HUES6 (cell line): ENCODE measurements at regions not wholly inside any gene's neighbourhood (a gene's known extent, or its start where the extent isn't known, plus 50 kb on each side); places are given as distances from the start of the nearest gene placed in this dataset.
"Not testable (repeated sequence)": the region's sequence is repeated elsewhere in the genome, so short reads cannot be mapped to it uniquely, and the experiment has no call there.

Source experiments
- H3K27ac ChIP-seq: 2 replicates; pipeline ENCODE4 v1.7.0; 2013; ENCODE audit warnings: low read depth, mild to moderate bottlenecking, low read length, inconsistent platforms
- H3K27me3 ChIP-seq: 2 replicates; pipeline ENCODE4 v1.6.1; 2013; ENCODE audit warnings: low read length; ENCODE audit not compliant: control insufficient read depth, insufficient read depth
- H3K36me3 ChIP-seq: 2 replicates; pipeline ENCODE4 v1.6.1; 2013; ENCODE audit warnings: low read length; ENCODE audit not compliant: control insufficient read depth, insufficient read depth
- H3K4me1 ChIP-seq: 2 replicates; pipeline ENCODE4 v1.6.1; 2013; ENCODE audit warnings: low read length; ENCODE audit not compliant: control insufficient read depth, insufficient read depth
- H3K4me3 ChIP-seq: 2 replicates; pipeline ENCODE4 v1.5.1; 2013; ENCODE audit warnings: low read depth, low read length
- H3K9ac ChIP-seq: one replicate; pipeline ENCODE4 v1.6.1; 2013; ENCODE audit warnings: mild to moderate bottlenecking, low read length
- H3K9me3 ChIP-seq: 2 replicates; pipeline ENCODE4 v1.6.1; 2013; ENCODE audit warnings: low read depth, low read length; ENCODE audit not compliant: control insufficient read depth, insufficient read depth

DNA sequence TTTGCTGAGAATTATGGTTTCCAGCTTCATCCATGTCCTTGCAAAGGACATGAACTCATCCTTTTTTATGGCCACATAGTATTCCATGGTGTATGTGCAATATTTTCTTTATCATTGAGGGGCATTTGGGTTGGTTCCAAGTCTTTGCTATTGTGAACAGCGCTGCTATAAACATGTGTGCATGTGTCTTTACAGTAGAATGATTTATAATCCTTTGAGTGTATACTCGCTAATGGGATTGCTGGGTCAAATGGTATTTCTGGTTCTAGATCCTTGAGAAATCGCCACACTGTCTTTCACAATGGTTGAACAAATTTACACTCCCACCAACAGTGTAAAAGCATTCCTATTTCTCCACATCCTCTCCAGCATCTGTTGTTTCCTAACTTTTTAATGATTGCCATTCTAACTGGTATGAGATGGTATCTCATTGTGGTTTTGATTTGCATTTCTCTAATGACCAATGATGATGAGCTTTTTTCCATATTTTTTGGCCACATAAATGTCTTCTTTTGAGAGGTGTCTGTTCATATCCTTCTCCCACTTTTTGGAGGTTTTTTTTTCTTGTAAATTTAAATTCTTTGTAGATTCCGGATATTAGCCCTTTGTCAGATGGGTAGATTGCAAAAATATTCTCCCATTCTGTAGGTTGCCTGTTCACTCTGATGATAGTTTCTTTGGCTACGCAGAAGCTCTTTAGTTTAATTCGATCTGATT lies 180.1 kb downstream of the PLPPR4 start:
- not testable (repeated sequence) for H3K9ac ChIP-seq, H3K27me3 ChIP-seq, H3K9me3 ChIP-seq, H3K36me3 ChIP-seq, H3K27ac ChIP-seq, H3K4me3 ChIP-seq, H3K4me1 ChIP-seq

DNA sequence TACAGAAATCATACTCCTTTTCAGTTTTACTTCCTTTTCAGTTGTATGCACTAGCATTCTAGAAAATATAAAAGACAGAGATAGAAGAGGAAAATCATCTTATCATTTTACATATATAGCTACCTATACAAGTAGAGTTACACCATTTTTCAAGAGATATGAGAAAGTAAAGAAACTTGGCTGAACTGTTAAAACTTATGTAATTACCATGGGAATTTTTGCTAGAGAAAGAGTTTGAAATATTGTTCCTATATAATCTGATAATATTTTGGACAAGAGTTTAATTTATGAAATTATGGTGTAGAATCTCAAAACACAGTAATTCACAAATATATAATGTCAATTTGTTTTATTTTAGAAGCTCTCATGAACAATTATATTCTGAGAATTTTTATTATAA lies 180.8 kb downstream of the PLPPR4 start:
- Histone ChIP-seq H3K27ac (no peak overlapping the region), H3K4me1 (no peaks in the 10 kb centered on the region)

DNA sequence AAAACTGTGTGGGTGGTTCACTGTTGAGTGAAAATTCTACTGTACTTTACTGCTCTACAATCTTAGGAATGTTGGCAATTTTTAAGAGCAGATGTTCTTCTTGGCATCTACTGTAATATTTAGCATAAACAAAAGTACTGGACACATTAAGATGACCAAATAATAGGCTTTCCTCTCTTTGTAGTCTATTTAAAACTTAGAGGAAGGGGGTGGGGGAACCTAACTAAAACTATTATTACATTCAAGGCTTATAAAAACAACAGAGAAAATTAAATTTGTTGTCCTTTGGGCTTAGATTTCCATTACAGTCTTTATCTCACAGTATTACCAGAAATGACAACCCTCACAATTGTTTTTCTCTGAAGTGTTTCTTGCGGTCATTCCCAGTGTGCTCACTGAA lies 181.2 kb downstream of the PLPPR4 start:
- H3K27me3 ChIP-seq = no peaks in the 10 kb centered on the region
- no peak overlapping the region for H3K27ac ChIP-seq
- no peaks in the 10 kb centered on the region for H3K36me3 ChIP-seq
- no peaks in the 10 kb centered on the region for H3K9me3 ChIP-seq
- no peak overlapping the region for H3K9ac ChIP-seq
- no peak overlapping the region for H3K4me3 ChIP-seq
- no peaks in the 10 kb centered on the region for H3K4me1 ChIP-seq

More for the DNA sequence above, 180.8 kb downstream of the PLPPR4 start:
- Histone ChIP-seq H3K9ac (no peak overlapping the region), H3K36me3 (no peaks in the 10 kb centered on the region), H3K27me3 (no peaks in the 10 kb centered on the region), H3K4me3 (no peak overlapping the region), H3K9me3 (no peaks in the 10 kb centered on the region)

DNA sequence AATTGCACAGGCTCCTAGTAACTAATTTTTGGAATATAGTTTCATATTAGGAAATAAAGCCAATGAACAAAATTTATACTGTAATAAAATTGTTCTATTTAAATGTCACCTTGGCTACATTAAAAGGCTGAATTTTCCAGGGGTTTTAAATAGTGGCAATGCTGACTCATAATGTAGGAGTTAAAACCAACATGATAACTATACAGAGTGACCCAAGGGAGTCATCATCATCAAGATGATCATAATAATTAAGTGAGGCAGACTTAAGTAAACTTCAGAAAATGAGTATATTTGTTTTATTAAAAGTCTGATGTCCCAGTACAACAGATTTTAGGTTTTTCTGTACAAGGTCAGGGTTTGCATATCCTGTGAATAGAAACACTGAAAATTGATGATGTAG lies 183.4 kb downstream of the PLPPR4 start:
- no peak overlapping the region for H3K27ac ChIP-seq
- no peak overlapping the region for H3K4me3 ChIP-seq
- H3K36me3 ChIP-seq = no peaks in the 10 kb centered on the region
- H3K27me3 ChIP-seq = no peaks in the 10 kb centered on the region
- no peaks in the 10 kb centered on the region for H3K9me3 ChIP-seq
- H3K9ac ChIP-seq = no peak overlapping the region
- H3K4me1 ChIP-seq = no peaks in the 10 kb centered on the region

DNA sequence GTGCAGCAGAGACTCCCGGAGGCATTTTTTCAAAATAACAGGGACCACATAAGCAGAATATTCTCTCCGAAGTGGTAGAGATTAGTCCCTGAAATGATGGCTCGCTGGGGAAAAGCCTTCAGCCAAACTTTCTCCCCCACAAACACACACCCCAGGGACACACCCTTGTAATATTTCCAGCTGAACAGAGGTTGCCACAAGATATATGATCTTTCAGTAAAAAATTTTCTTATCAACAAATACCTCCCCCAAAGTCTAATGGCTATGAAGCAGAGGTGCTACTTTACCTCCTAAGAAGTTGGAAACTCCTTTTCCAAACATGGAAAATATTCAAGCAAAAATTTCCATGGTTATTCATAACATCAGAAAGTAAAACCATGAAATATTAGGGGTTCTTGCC lies 190.2 kb upstream of the PALMD start:
- no peak overlapping the region for H3K27ac ChIP-seq
- H3K27me3 ChIP-seq = no peaks in the 10 kb centered on the region
- H3K9me3 ChIP-seq = no peaks in the 10 kb centered on the region
- no peak overlapping the region for H3K9ac ChIP-seq
- H3K4me1 ChIP-seq = no peaks in the 10 kb centered on the region
- H3K36me3 ChIP-seq = no peaks in the 10 kb centered on the region
- H3K4me3 ChIP-seq = no peak overlapping the region

DNA sequence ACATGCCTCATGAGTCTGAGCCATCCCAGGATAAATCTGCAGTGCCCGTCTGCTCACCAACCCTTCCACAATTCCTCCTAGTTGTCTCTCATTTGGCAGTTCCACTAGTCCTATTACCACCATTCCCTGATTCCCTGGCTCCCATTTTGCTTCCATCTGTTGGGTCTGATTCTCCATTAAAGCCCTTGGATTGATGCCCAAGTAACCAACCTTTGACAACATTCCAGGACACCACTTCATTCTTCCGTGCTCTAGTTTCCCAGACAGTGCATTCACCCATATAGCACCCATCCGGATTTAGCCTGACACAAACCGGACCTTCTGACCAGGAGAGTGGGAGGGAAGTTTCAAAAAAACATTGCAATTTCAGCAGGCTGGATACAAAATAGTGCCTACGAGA lies 189.4 kb upstream of the PALMD start:
- Histone ChIP-seq H3K27ac (no peak overlapping the region), H3K27me3 (no peaks in the 10 kb centered on the region), H3K4me1 (no peaks in the 10 kb centered on the region), H3K4me3 (no peak overlapping the region), H3K9me3 (no peaks in the 10 kb centered on the region), H3K9ac (no peak overlapping the region), H3K36me3 (no peaks in the 10 kb centered on the region)

DNA sequence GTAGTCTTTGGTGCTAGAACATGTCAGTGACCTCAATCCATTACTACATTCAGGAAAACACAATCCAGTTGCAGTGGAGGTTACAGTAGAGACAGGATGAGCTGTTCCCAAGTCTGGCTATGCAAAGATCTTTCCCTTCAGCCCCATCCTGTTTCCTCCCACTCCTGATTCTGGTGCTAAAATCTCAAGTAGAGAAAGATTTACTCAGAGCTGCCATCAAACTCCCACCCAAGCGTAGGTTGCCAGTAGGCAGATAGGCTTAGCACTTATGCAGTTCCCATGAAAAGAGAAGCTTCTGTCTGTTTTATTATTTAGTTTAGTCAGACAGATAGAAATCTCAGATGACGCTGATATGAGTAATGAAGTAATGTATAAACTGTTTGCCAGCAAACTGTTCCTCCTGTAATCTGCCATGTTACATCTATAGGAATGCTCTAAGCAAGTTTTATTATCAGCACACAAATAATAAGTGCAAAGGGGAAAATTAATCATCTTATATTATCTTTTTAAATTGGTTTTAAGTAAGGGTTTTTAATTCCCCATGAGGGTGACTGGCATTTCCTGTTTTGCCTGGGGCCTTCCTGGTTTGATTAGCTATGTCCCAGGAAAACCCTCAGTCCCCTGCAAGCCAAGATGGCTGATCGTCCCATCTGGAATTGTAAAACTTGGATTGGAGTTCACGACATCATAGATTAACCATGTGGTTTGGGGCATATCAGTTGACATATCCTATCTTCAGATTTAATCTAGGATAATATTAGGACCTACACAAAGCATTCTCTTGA lies 188.3 kb upstream of the PALMD start:
- H3K4me3 ChIP-seq = no peak overlapping the region
- no peaks in the 10 kb centered on the region for H3K9me3 ChIP-seq
- no peaks in the 10 kb centered on the region for H3K36me3 ChIP-seq
- no peaks in the 10 kb centered on the region for H3K27me3 ChIP-seq
- H3K27ac ChIP-seq = no peak overlapping the region
- no peak overlapping the region for H3K9ac ChIP-seq
- H3K4me1 ChIP-seq = no peaks in the 10 kb centered on the region

DNA sequence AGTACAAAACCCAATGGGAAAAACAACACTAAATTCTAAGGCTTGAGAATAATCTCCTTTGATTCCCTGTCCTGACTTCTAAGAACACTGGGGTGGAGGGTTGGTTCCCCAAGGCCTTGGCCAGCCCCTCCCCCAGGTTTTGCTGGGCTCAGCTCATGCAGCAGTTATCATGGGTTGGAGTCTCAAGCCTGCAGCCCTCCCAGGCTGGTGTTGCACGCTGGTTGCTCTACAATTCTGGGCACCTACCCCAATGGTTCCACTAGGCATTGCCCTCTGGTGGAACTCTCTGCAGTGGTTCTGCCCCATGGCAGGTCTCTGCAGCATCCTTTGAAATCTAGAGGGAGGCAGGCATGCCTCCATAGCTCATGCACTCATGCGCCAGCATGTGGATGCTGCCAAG lies 184.4 kb upstream of the PALMD start:
- no peaks in the 10 kb centered on the region for H3K36me3 ChIP-seq

DNA sequence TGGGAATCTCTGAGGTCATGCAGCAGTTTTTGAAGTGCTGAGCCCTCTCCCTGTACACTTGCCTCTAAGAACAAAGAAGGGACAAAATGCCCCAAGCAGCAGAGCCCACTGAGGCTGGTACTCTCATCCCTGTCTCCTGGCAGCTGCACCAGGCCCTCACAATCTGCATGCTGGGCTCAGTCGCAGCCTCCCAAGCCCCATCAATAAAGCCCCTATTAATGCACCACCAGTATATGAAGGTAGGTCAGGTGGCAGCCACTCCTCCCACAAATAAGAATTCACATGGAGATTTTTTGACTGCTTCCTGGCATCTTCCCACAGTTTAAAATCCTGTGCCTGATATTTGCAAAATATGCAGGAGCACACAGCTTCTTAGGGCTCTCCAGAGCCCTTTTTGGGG lies 181.2 kb upstream of the PALMD start:
- Histone ChIP-seq H3K4me3 (no peak overlapping the region), H3K27me3 (no peaks in the 10 kb centered on the region), H3K9me3 (no peaks in the 10 kb centered on the region), H3K4me1 (peaks cover 5% of the 10 kb centered on the region; the same call in 1 of the 2 replicates), H3K9ac (no peak overlapping the region), H3K27ac (no peak overlapping the region), H3K36me3 (no peaks in the 10 kb centered on the region)

More for the DNA sequence above, 184.4 kb upstream of the PALMD start:
- Histone ChIP-seq H3K9ac (no peak overlapping the region), H3K27me3 (no peaks in the 10 kb centered on the region), H3K9me3 (no peaks in the 10 kb centered on the region), H3K4me3 (no peak overlapping the region), H3K27ac (no peak overlapping the region), H3K4me1 (peaks cover 5% of the 10 kb centered on the region; the same call in 1 of the 2 replicates)

DNA sequence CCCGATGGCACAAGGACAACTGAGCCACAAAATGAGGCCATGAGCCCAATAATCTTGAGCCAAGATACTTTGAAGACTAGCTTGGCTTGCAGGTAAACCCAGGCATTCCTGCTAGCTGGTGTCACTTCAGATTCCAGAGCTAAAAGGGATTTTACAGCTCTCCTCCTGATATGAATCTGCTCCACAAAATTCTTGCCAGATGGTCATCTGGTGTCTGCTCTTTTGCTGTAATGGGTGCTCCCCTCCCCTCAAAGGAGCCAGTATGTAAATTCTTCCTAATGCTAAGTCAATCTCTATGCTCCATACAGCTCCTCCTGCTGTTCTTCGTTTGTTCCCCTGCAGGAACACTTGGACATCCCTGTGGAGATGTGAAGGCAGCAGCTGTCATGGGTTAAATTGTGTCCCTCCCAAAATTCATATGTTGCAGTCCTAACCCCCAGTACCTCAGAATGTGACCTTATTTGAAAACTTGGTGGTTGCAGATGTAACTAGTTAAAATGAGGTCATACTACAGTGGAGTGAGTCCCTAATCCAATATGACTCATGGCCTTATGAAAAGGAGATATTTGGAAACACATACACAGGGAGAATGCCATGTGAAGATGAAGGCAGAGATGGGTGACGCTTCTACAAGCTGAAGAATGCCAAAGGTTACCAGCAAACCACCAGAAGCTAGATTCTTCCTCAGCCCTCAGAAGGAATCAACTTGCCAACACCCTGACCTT lies 180.6 kb upstream of the PALMD start:
- Histone ChIP-seq H3K9ac (no peak overlapping the region), H3K27me3 (no peaks in the 10 kb centered on the region), H3K27ac (no peak overlapping the region), H3K9me3 (no peaks in the 10 kb centered on the region), H3K36me3 (no peaks in the 10 kb centered on the region), H3K4me1 (peaks cover 5% of the 10 kb centered on the region; the same call in 1 of the 2 replicates), H3K4me3 (no peak overlapping the region)

DNA sequence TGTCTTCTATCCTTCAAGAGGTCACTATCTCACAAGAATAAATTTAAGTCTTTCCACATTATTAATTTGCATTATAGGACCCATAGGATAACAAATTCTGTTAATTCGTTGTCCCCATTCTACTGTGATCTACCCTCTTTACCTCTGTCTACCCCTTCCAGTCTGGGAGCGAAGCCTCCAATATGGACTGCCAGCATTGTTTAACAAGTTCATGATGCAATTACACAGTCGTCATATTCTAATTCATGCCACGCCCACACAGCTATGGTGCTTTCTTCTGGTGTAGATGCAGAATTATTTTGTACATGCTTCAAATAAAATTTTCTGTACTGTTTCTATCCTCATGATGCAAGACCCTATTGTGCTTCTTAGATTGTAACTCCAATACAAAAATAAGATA lies 178.3 kb upstream of the PALMD start:
- Histone ChIP-seq H3K4me1 (peaks cover 5% of the 10 kb centered on the region; the same call in 1 of the 2 replicates), H3K4me3 (no peak overlapping the region), H3K27ac (no peak overlapping the region), H3K36me3 (no peaks in the 10 kb centered on the region), H3K9me3 (no peaks in the 10 kb centered on the region), H3K27me3 (no peaks in the 10 kb centered on the region), H3K9ac (no peak overlapping the region)
